ENCODE measurements at regions not wholly inside any gene's neighbourhood (a gene's known extent, or its start where the extent isn't known, plus 50 kb on each side); places are given as distances from the start of the nearest gene placed in this dataset.

DNA sequence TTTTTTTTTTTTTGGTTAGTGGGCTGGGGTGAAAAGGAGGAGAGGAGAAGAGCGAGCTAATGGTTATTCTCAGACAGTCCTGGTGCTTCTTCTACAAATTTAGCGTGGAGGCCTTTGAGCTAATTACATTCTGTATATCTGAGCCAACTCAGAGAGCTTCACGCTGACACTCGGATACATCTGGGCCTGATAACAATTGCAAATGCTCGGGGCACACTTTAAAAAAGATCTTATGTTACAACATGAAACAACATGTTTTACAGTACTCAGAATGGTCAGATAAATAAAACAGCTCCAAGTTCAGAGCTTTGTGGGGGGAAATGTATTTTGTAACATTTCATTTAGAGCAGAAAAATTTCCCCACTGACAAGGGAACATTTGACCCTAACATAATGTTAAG, 966.9 kb upstream of the NR2F2 start:
- TF ChIP-seq, protein P1, sequence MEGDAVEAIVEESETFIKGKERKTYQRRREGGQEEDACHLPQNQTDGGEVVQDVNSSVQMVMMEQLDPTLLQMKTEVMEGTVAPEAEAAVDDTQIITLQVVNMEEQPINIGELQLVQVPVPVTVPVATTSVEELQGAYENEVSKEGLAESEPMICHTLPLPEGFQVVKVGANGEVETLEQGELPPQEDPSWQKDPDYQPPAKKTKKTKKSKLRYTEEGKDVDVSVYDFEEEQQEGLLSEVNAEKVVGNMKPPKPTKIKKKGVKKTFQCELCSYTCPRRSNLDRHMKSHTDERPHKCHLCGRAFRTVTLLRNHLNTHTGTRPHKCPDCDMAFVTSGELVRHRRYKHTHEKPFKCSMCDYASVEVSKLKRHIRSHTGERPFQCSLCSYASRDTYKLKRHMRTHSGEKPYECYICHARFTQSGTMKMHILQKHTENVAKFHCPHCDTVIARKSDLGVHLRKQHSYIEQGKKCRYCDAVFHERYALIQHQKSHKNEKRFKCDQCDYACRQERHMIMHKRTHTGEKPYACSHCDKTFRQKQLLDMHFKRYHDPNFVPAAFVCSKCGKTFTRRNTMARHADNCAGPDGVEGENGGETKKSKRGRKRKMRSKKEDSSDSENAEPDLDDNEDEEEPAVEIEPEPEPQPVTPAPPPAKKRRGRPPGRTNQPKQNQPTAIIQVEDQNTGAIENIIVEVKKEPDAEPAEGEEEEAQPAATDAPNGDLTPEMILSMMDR (IDR thresholded peaks at IDR 0.05): no peak
- TF ChIP-seq POLR2A (IDR thresholded peaks at IDR 0.05): no peak
- no peak for TF ChIP-seq POLR2AphosphoS5 (IDR thresholded peaks at IDR 0.05)
